ENCODE measurements at regions not wholly inside any gene's neighbourhood (a gene's known extent, or its start where the extent isn't known, plus 50 kb on each side); places are given as distances from the start of the nearest gene placed in this dataset.

DNA sequence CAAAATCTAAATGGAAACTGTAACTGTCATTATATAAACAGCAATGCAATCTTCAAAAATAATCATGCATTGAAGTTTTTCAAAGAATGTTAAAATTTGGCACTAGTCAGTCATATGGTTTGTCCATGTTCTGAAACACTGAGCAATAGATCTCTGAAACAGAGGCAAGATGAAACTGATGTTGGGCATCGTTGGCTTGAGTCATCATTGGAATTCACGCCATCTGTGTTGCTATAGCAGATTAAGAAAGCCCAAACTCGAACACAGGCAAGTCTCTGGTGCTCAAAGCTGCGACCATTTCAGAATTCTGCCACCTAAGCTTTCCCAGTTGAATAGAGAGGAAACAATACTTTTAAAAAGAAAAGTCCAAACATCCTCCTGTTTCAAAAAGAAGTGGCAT is 114.1 kb upstream of the PPARGC1A start:
- TF ChIP-seq, protein P1, sequence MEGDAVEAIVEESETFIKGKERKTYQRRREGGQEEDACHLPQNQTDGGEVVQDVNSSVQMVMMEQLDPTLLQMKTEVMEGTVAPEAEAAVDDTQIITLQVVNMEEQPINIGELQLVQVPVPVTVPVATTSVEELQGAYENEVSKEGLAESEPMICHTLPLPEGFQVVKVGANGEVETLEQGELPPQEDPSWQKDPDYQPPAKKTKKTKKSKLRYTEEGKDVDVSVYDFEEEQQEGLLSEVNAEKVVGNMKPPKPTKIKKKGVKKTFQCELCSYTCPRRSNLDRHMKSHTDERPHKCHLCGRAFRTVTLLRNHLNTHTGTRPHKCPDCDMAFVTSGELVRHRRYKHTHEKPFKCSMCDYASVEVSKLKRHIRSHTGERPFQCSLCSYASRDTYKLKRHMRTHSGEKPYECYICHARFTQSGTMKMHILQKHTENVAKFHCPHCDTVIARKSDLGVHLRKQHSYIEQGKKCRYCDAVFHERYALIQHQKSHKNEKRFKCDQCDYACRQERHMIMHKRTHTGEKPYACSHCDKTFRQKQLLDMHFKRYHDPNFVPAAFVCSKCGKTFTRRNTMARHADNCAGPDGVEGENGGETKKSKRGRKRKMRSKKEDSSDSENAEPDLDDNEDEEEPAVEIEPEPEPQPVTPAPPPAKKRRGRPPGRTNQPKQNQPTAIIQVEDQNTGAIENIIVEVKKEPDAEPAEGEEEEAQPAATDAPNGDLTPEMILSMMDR (IDR thresholded peaks at IDR 0.05; ENCODE audit: insufficient read depth, low read length, poor library complexity, severe bottlenecking): no peak
- no peak for TF ChIP-seq EZH2phosphoT487 (conservative IDR thresholded peaks at IDR 0.05; ENCODE audit: low read length)

All from SU-DHL-6 (cell line).